CD4-positive, alpha-beta T cell treated with Interleukin-6 at 100 ng/mL for 8 hours (primary cell): ENCODE measurements at regions not wholly inside any gene's neighbourhood (a gene's known extent, or its start where the extent isn't known, plus 50 kb on each side); places are given as distances from the start of the nearest gene placed in this dataset.
"Not testable (repeated sequence)": the region's sequence is repeated elsewhere in the genome, so short reads cannot be mapped to it uniquely, and the experiment has no call there.

ENCODE experiments used
- DNase-seq: peaks from one replicate; pipeline ENCODE4 v3.0.0-alpha.2; 2020; ENCODE audit warnings: mixed read lengths, low spot score

- DNase-seq, result no peak
Measured at GRCh38 chr14:56422221-56422620, 157.4 kb upstream of the TMEM260 start.

GRCh38 chr14:56422703-56423213 lies 156.8 kb upstream of the TMEM260 start:
- DNase-seq, result peak; percentile 9

- no peak for DNase-seq
Measured at GRCh38 chr14:56423544-56423943, 156.1 kb upstream of the TMEM260 start.

GRCh38 chr14:56431013-56431412 lies 148.6 kb upstream of the TMEM260 start:
- DNase-seq, result no peak

GRCh38 chr14:56449670-56450213 lies 129.9 kb upstream of the TMEM260 start:
- DNase-seq, result no peak

- DNase-seq, result no peak
Measured at GRCh38 chr14:56452940-56453339, 126.7 kb upstream of the TMEM260 start.

GRCh38 chr14:56454680-56455079 lies 124.9 kb upstream of the TMEM260 start:
- DNase-seq, result not testable (repeated sequence)

- no peak for DNase-seq
Measured at GRCh38 chr14:56460469-56460868, 119.1 kb upstream of the TMEM260 start.

- no peak for DNase-seq
Measured at GRCh38 chr14:56461276-56462275, 118.0 kb upstream of the TMEM260 start.

GRCh38 chr14:56463271-56463890 lies 116.2 kb upstream of the TMEM260 start:
- no peak for DNase-seq

GRCh38 chr14:56471056-56471455 lies 108.5 kb upstream of the TMEM260 start:
- DNase-seq, result no peak

- peak; percentile 30 for DNase-seq
Measured at GRCh38 chr14:56474419-56475022, 105.1 kb upstream of the TMEM260 start.

GRCh38 chr14:56482310-56482911 lies 97.2 kb upstream of the TMEM260 start:
- DNase-seq, result no peak

- DNase-seq, result no peak
Measured at GRCh38 chr14:56487090-56487667, 92.4 kb upstream of the TMEM260 start.

- DNase-seq, result no peak
Measured at GRCh38 chr14:56487761-56488160, 91.8 kb upstream of the TMEM260 start.

- no peak for DNase-seq
Measured at GRCh38 chr14:56488306-56488705, 91.3 kb upstream of the TMEM260 start.

- peak; percentile 13 for DNase-seq
Measured at GRCh38 chr14:56490379-56490778, 89.2 kb upstream of the TMEM260 start.

- peak; percentile 12 for DNase-seq
Measured at GRCh38 chr14:56491299-56492285, 88.0 kb upstream of the TMEM260 start.

- no peak for DNase-seq
Measured at GRCh38 chr14:56494167-56494566, 85.4 kb upstream of the TMEM260 start.

GRCh38 chr14:56498112-56498511 lies 81.5 kb upstream of the TMEM260 start:
- DNase-seq, result no peak
